HEK293T (cell line): ENCODE measurements at regions not wholly inside any gene's neighbourhood (a gene's known extent, or its start where the extent isn't known, plus 50 kb on each side); places are given as distances from the start of the nearest gene placed in this dataset.

Source experiments
- CTCF ChIA-PET: fragments of 350-600 bp; formaldehyde crosslinking; extraction: SDS; loops from one replicate; lab custom pipeline; 2021; ENCODE audit warnings: antibody characterized with exemption, inconsistent platforms; lab: Yijun Ruan, JAX
- POLR2A ChIA-PET: fragments of 350-600 bp; formaldehyde crosslinking; extraction: SDS; loops from one replicate; lab custom pipeline; 2020; ENCODE audit warnings: antibody characterized with exemption, inconsistent platforms; lab: Yijun Ruan, JAX
- DNase-seq: peaks from one replicate; pipeline ENCODE4 v3.0.0; 2012; ENCODE audit warnings: mixed read lengths; ENCODE audit errors: extremely low spot score
- ARNT ChIP-seq: fragments of 450-650 bp; IDR thresholded peaks from 2 replicates; pipeline ENCODE4 v1.6.1; 2017; ENCODE audit warnings: mild to moderate bottlenecking
- BHLHE40 ChIP-seq: fragments of 450-650 bp; IDR thresholded peaks from 2 replicates; pipeline ENCODE4 v1.6.1; 2016; ENCODE audit warnings: mild to moderate bottlenecking, moderate library complexity, borderline replicate concordance
- CTBP1 ChIP-seq: fragments of 450-650 bp; IDR thresholded peaks from 2 replicates; pipeline ENCODE4 v1.6.1; 2016; ENCODE audit warnings: borderline replicate concordance
- ELF4 ChIP-seq: fragments of 450-650 bp; IDR thresholded peaks from 2 replicates; pipeline ENCODE4 v1.6.1; 2017; ENCODE audit warnings: antibody characterized with exemption
- FOXA1 ChIP-seq: fragments of 450-650 bp; IDR thresholded peaks from 2 replicates; pipeline ENCODE4 v1.6.1; 2016; ENCODE audit warnings: mild to moderate bottlenecking
- FOXK2 ChIP-seq: fragments of 450-650 bp; IDR thresholded peaks from 2 replicates; pipeline ENCODE4 v1.6.1; 2016; ENCODE audit warnings: mild to moderate bottlenecking
- FOXM1 ChIP-seq: fragments of 450-650 bp; IDR thresholded peaks from 2 replicates; pipeline ENCODE4 v1.6.1; 2017; ENCODE audit warnings: mild to moderate bottlenecking, borderline replicate concordance
- HDGF ChIP-seq: fragments of 450-650 bp; IDR thresholded peaks from 2 replicates; pipeline ENCODE4 v1.6.1; 2017; ENCODE audit warnings: antibody characterized with exemption, borderline replicate concordance
- L3MBTL2 ChIP-seq: fragments of 450-650 bp; conservative IDR thresholded peaks from 2 replicates; pipeline ENCODE4 v1.6.1; 2016; ENCODE audit warnings: mild to moderate bottlenecking
- LEF1 ChIP-seq: fragments of 450-650 bp; IDR thresholded peaks from 2 replicates; pipeline ENCODE4 v1.6.1; 2017; ENCODE audit warnings: mild to moderate bottlenecking, borderline replicate concordance
- NFRKB ChIP-seq: fragments of 450-650 bp; IDR thresholded peaks from 2 replicates; pipeline ENCODE4 v1.6.1; 2016; ENCODE audit warnings: mild to moderate bottlenecking, moderate library complexity
- PKNOX1 ChIP-seq: fragments of 450-650 bp; IDR thresholded peaks from 2 replicates; pipeline ENCODE4 v1.6.1; 2016
- SP1 ChIP-seq: fragments of 450-650 bp; IDR thresholded peaks from 2 replicates; pipeline ENCODE4 v1.6.1; 2017
- SUZ12 ChIP-seq: fragments of 450-650 bp; IDR thresholded peaks from 2 replicates; pipeline ENCODE4 v1.6.1; 2016; ENCODE audit warnings: mild to moderate bottlenecking
- TARDBP ChIP-seq: fragments of 450-650 bp; IDR thresholded peaks from 2 replicates; pipeline ENCODE4 v1.6.1; 2016
- ZNF384 ChIP-seq: fragments of 450-650 bp; IDR thresholded peaks from 2 replicates; pipeline ENCODE4 v1.6.1; 2016

GRCh38 chrX:39816871-39817731 lies 280.7 kb downstream of the BCOR start:
- ChIA-PET CTCF (interaction anchor here (0.7 kb wide), 1 partner anchor 262 kb away, joined by 3 read pairs; no protein-coding TSS in a partner anchor), POLR2A (interaction anchor here (0.8 kb wide), 1 partner anchor 196 kb away, joined by 3 read pairs; no protein-coding TSS in a partner anchor)
- DNase-seq, result no peak
- no peak for TF ChIP-seq SP1
- TF ChIP-seq FOXK2, result no peak
- no peak for TF ChIP-seq PKNOX1
- no peak for TF ChIP-seq LEF1
- TF ChIP-seq NFRKB, result no peak
- no peak for TF ChIP-seq CTBP1
- no peak for TF ChIP-seq HDGF
- no peak for TF ChIP-seq TARDBP
- TF ChIP-seq ZNF384, result no peak
- no peak for TF ChIP-seq ARNT
- TF ChIP-seq ELF4, result no peak
- TF ChIP-seq BHLHE40, result no peak
- TF ChIP-seq FOXA1, result no peak
- TF ChIP-seq FOXM1, result no peak

- ChIA-PET CTCF (no interaction called here), POLR2A (no interaction called here)
- DNase-seq, result no peak
- TF ChIP-seq ARNT (no peak), BHLHE40 (no peak), TARDBP (no peak), LEF1 (no peak)
Measured at GRCh38 chrX:39817754-39818470, 279.8 kb downstream of the BCOR start.

GRCh38 chrX:39818750-39819149 lies 279.0 kb downstream of the BCOR start:
- POLR2A ChIA-PET, result no interaction called here
- CTCF ChIA-PET, result no interaction called here
- TF ChIP-seq CTBP1 (no peak), ARNT (no peak), L3MBTL2 (no peak), TARDBP (no peak), FOXM1 (no peak), LEF1 (no peak), PKNOX1 (no peak), BHLHE40 (no peak)
- DNase-seq, result no peak

- no peak for DNase-seq
- CTCF ChIA-PET, result no interaction called here
- POLR2A ChIA-PET, result interaction anchor here (0.6 kb wide), 1 partner anchor 169 kb away, joined by 3 read pairs; no protein-coding TSS in a partner anchor
- TF ChIP-seq CTBP1 (no peak), FOXK2 (no peak), ZNF384 (no peak), PKNOX1 (no peak), FOXM1 (no peak), SP1 (no peak), HDGF (no peak), SUZ12 (no peak), NFRKB (no peak), LEF1 (no peak), L3MBTL2 (no peak), ARNT (no peak), ELF4 (no peak), BHLHE40 (no peak)
Measured at GRCh38 chrX:39819921-39820849, 277.6 kb downstream of the BCOR start.

GRCh38 chrX:39820938-39821708 lies 276.6 kb downstream of the BCOR start:
- TF ChIP-seq L3MBTL2 (peak; percentile 46), HDGF (no peak)
- ChIA-PET CTCF (no interaction called here), POLR2A (no interaction called here)
- DNase-seq, result peak; percentile 62
